H1 (cell line): ENCODE measurements at regions not wholly inside any gene's neighbourhood (a gene's known extent, or its start where the extent isn't known, plus 50 kb on each side); places are given as distances from the start of the nearest gene placed in this dataset.

Source experiments
- CTCF ChIA-PET: fragments of 300-600 bp; sonication (Branson Sonifier 250); formaldehyde crosslinking; loops from one replicate; lab custom pipeline; 2021; ENCODE audit not compliant: partially characterized antibody; lab: Charles Lee
- POLR2A ChIA-PET: fragments of 300-600 bp; sonication (Branson Sonifier 250); formaldehyde crosslinking; loops from one replicate; lab custom pipeline; 2021; ENCODE audit warnings: inconsistent platforms; ENCODE audit not compliant: partially characterized antibody; lab: Charles Lee
- DNase-seq, 2 experiments: peaks; one replicate each; pipeline versions ENCODE4 v3.0.0 to v3.0.0-alpha.2; 2010 to 2022; ENCODE audit warnings: low spot score in 2 of 2, low read depth in 1 of 2, mixed read lengths in 1 of 2
- FAIRE-seq: peaks from 2 replicates; lab custom pipeline; 2011; peaks lifted over from hg19 to GRCh38; lab: Jason Lieb, UNC
- H2AFZ ChIP-seq: 2 replicates; pipeline ENCODE4 v1.8.1; 2012; ENCODE audit warnings: low read length, inconsistent platforms
- H2AK5ac ChIP-seq: 2 replicates; pipeline ENCODE4 v1.6.1; 2013; ENCODE audit warnings: low read depth, low read length
- H2BK120ac ChIP-seq: replicated peaks from 2 replicates; pipeline ENCODE3; 2013; ENCODE audit warnings: low read depth, low read length, inconsistent platforms
- H2BK12ac ChIP-seq: 2 replicates; pipeline ENCODE4 v1.6.1; 2013; ENCODE audit warnings: low read depth, low read length
- H2BK15ac ChIP-seq: 2 replicates; pipeline ENCODE4 v1.6.1; 2013; ENCODE audit warnings: low read length
- H2BK20ac ChIP-seq: 2 replicates; pipeline ENCODE4 v1.6.1; 2013; ENCODE audit warnings: low read length
- H2BK5ac ChIP-seq: 2 replicates; pipeline ENCODE4 v1.6.1; 2013; ENCODE audit warnings: low read depth, low read length
- H3K14ac ChIP-seq: 2 replicates; pipeline ENCODE4 v1.6.1; 2013; ENCODE audit warnings: inconsistent platforms; ENCODE audit not compliant: insufficient read length
- H3K18ac ChIP-seq: 2 replicates; pipeline ENCODE4 v1.6.1; 2013; ENCODE audit warnings: low read length; ENCODE audit errors: extremely low read depth
- H3K23ac ChIP-seq: 2 replicates; pipeline ENCODE4 v1.6.1; 2013; ENCODE audit warnings: inconsistent platforms; ENCODE audit not compliant: insufficient read length
- H3K23me2 ChIP-seq: 2 replicates; pipeline ENCODE4 v1.6.1; 2013; ENCODE audit warnings: low read depth, low read length
- H3K27ac ChIP-seq: 2 replicates; pipeline ENCODE4 v1.6.1; 2011; ENCODE audit warnings: low read depth, low read length, inconsistent platforms
- H3K27me3 ChIP-seq, 4 experiments: replicated peaks in 1 of 4; 1 replicate in 1 of 4; 2 replicates in 3 of 4; pipeline versions ENCODE4 v1.6.1 to v1.8.1; 2011 to 2013; ENCODE audit warnings: low read length in 3 of 4, mild to moderate bottlenecking in 3 of 4, inconsistent platforms in 2 of 4, mixed read lengths in 2 of 4, moderate library complexity in 1 of 4; ENCODE audit not compliant: control insufficient read depth in 3 of 4, insufficient read depth in 3 of 4; ENCODE audit errors: extremely low read depth in 1 of 4
- H3K36me3 ChIP-seq, 4 experiments: 2 replicates each; pipeline versions ENCODE4 v1.6.1 to v1.8.1; 2011 to 2013; ENCODE audit warnings: mild to moderate bottlenecking in 4 of 4, low read length in 3 of 4, moderate library complexity in 2 of 4, control low read depth in 1 of 4, inconsistent platforms in 1 of 4; ENCODE audit not compliant: insufficient read depth in 4 of 4, control insufficient read depth in 2 of 4
- H3K4ac ChIP-seq: replicated peaks from 2 replicates; pipeline ENCODE3; 2013; ENCODE audit warnings: low read length, low read depth, mixed read lengths, inconsistent platforms; ENCODE audit not compliant: insufficient read length
- H3K4me1 ChIP-seq, 4 experiments: replicated peaks in 1 of 4; 1 replicate in 1 of 4; 2 replicates in 3 of 4; pipeline versions ENCODE4 v1.6.1 to v1.8.1; 2011 to 2013; ENCODE audit warnings: low read length in 3 of 4, inconsistent platforms in 2 of 4, mixed read lengths in 1 of 4; ENCODE audit not compliant: insufficient read depth in 4 of 4, control insufficient read depth in 3 of 4
- H3K4me2 ChIP-seq, 2 experiments: 2 replicates each; pipeline versions ENCODE4 v1.6.1 to v1.8.1; 2011 to 2013; ENCODE audit warnings: low read depth in 2 of 2, low read length in 2 of 2, control low read depth in 1 of 2, inconsistent platforms in 1 of 2, mild to moderate bottlenecking in 1 of 2; ENCODE audit not compliant: insufficient read depth in 1 of 2
- H3K4me3 ChIP-seq, 4 experiments: fragments of 200-600, 300-600 bp in 1 of 4; sonication (generic), shearing (Covaris generic), sonication (Bioruptor Twin) in 1 of 4; 2 replicates each; pipeline versions ENCODE4 v1.5.1 to v1.8.1; 2011 to 2016; ENCODE audit warnings: low read length in 4 of 4, low read depth in 3 of 4, control low read depth in 2 of 4, inconsistent platforms in 2 of 4, mild to moderate bottlenecking in 2 of 4, mixed read lengths in 1 of 4, moderate library complexity in 1 of 4; ENCODE audit not compliant: insufficient read depth in 2 of 4; ENCODE audit errors: extremely low read depth in 1 of 4
- H3K56ac ChIP-seq: replicated peaks from 2 replicates; pipeline ENCODE3; 2013; ENCODE audit warnings: low read depth, mild to moderate bottlenecking, mixed read lengths, low read length, inconsistent platforms; ENCODE audit not compliant: insufficient read length
- H3K79me1 ChIP-seq: 2 replicates; pipeline ENCODE4 v1.6.1; 2013; ENCODE audit warnings: low read depth, low read length, control low read depth
- H3K79me2 ChIP-seq, 2 experiments: 2 replicates each; pipeline versions ENCODE4 v1.6.1 to v1.8.1; 2012 to 2013; ENCODE audit warnings: low read length in 2 of 2, mild to moderate bottlenecking in 2 of 2, inconsistent platforms in 1 of 2; ENCODE audit not compliant: insufficient read depth in 2 of 2, control insufficient read depth in 1 of 2
- H3K9ac ChIP-seq, 4 experiments: replicated peaks in 1 of 4; 1 replicate in 1 of 4; 2 replicates in 3 of 4; pipeline versions ENCODE4 v1.6.1 to v1.8.1; 2011 to 2013; ENCODE audit warnings: low read depth in 3 of 4, low read length in 3 of 4, control low read depth in 2 of 4, mild to moderate bottlenecking in 2 of 4, moderate library complexity in 2 of 4, inconsistent platforms in 1 of 4; ENCODE audit errors: extremely low read depth in 1 of 4
- H3K9me3 ChIP-seq, 2 experiments: 2 replicates each; pipeline versions ENCODE4 v1.6.1 to v1.8.1; 2012 to 2013; ENCODE audit warnings: mild to moderate bottlenecking in 2 of 2, moderate library complexity in 2 of 2, control low read depth in 1 of 2, inconsistent platforms in 1 of 2, low read depth in 1 of 2, low read length in 1 of 2, mixed read lengths in 1 of 2; ENCODE audit not compliant: insufficient read depth in 2 of 2
- H4K20me1 ChIP-seq, 2 experiments: replicated peaks in 1 of 2; 2 replicates each; pipeline versions ENCODE3 to v1.8.1; 2011 to 2013; ENCODE audit warnings: inconsistent platforms in 2 of 2, low read length in 2 of 2, mild to moderate bottlenecking in 1 of 2; ENCODE audit not compliant: insufficient read depth in 2 of 2, control insufficient read depth in 1 of 2
- H4K5ac ChIP-seq: 2 replicates; pipeline ENCODE4 v1.6.1; 2013; ENCODE audit warnings: low read length, low read depth, mixed read lengths, inconsistent platforms; ENCODE audit not compliant: insufficient read length
- H4K8ac ChIP-seq: 2 replicates; pipeline ENCODE4 v1.8.0; 2013; ENCODE audit warnings: mild to moderate bottlenecking, moderate library complexity, low read length, inconsistent platforms; ENCODE audit not compliant: insufficient read depth; ENCODE audit errors: extremely low read depth
- H4K91ac ChIP-seq: replicated peaks from 2 replicates; pipeline ENCODE3; 2013; ENCODE audit warnings: low read length, mixed read lengths, inconsistent platforms; ENCODE audit not compliant: insufficient read length
- MAX ChIP-seq: IDR thresholded peaks from 2 replicates; pipeline ENCODE4 v1.6.1; 2012; ENCODE audit warnings: inconsistent platforms
- SUZ12 ChIP-seq: fragments of 200-600 bp; sonication (generic); IDR thresholded peaks from 2 replicates; pipeline ENCODE4 v1.6.1; 2012; ENCODE audit warnings: mild to moderate bottlenecking, inconsistent platforms, low read length, moderate library complexity, mixed read lengths
- TAF7 ChIP-seq: optimal IDR thresholded peaks from 2 replicates; pipeline ENCODE3; 2011; ENCODE audit warnings: low read depth, mild to moderate bottlenecking, inconsistent platforms, low read length, moderate library complexity, borderline replicate concordance
- WGBS, 2 experiments: shearing (Covaris generic) in 1 of 2; methylation state at CpG; one replicate each; pipeline versions ENCODE4 v1.1.6 to v1.1.7; 2013 to 2015; ENCODE audit warnings: low lambda C conversion rate in 2 of 2, mixed read lengths in 2 of 2, inconsistent platforms in 1 of 2, low coverage in 1 of 2, missing lambda C conversion rate in 1 of 2; ENCODE audit not compliant: insufficient replicate concordance in 2 of 2, insufficient coverage in 1 of 2, insufficient read length in 1 of 2; ENCODE audit errors: extremely low coverage in 1 of 2, missing lambda C conversion rate in 1 of 2; 5-methylcytosine and 5-hydroxymethylcytosine counted together

- POLR2A ChIA-PET = no interaction called here
- Histone ChIP-seq H4K20me1 (no peaks in the 10 kb centered on the region), H4K8ac (no peak overlapping the region), H3K27ac (no peak overlapping the region), H3K79me1 (no peaks in the 10 kb centered on the region), H3K79me2 (no peaks in the 10 kb centered on the region), H3K9ac (no peak overlapping the region), H3K23ac (no peak overlapping the region), H2BK120ac (no peak overlapping the region), H2AK5ac (no peak overlapping the region), H3K18ac (no peak overlapping the region), H2BK20ac (no peak overlapping the region), H2BK5ac (no peak overlapping the region), H3K36me3 (no peaks in the 10 kb centered on the region), H4K5ac (no peak overlapping the region), H2BK15ac (no peak overlapping the region), H3K4ac (no peak overlapping the region), H3K27me3 (no peaks in the 10 kb centered on the region), H3K56ac (no peak overlapping the region), H3K9me3 (no peaks in the 10 kb centered on the region), H3K4me3 (no peak overlapping the region), H3K14ac (no peak overlapping the region), H3K4me1 (no peaks in the 10 kb centered on the region)
- CTCF ChIA-PET = no interaction called here
- FAIRE-seq = no peak
- WGBS, 2 experiments = 92% methylated on average over 4 of the region's 4 CpGs; no CpG with 5 or more reads in 1 of the 2 experiments
- DNase-seq = no peak
- TF ChIP-seq SUZ12 (no peak), TAF7 (no peak), MAX (no peak)
- TF ChIP-seq, all 59 proteins: peak for 0
- Histone ChIP-seq H3K4me2 (no peak overlapping the region), H3K23me2 (no peaks in the 10 kb centered on the region), H4K91ac (no peak overlapping the region), H2AFZ (no peak overlapping the region), H2BK12ac (no peak overlapping the region)
Measured at GRCh38 chr6:85273046-85273445, 176.8 kb upstream of the NT5E start.
